Keratinocyte (primary cell): ENCODE measurements at regions not wholly inside any gene's neighbourhood (a gene's known extent, or its start where the extent isn't known, plus 50 kb on each side); places are given as distances from the start of the nearest gene placed in this dataset.
A peak's percentile ranks its signal among the peaks of the same experiment; 100 is the strongest.

Experiments used
- DNase-seq: peaks from one replicate; pipeline ENCODE4 v3.0.0-alpha.2; 2011; ENCODE audit warnings: low read depth, missing footprints, low spot score
- FAIRE-seq: peaks from 2 replicates; lab custom pipeline; 2011; peaks lifted over from hg19 to GRCh38; lab: Jason Lieb, UNC
- H2AFZ ChIP-seq: 2 replicates; pipeline ENCODE4 v1.6.0; 2012; ENCODE audit warnings: low read length, control low read depth, inconsistent platforms; ENCODE audit not compliant: control insufficient read depth
- H3K27ac ChIP-seq: 2 replicates; pipeline ENCODE4 v1.5.1; 2011; ENCODE audit warnings: low read length; ENCODE audit not compliant: control insufficient read depth, insufficient read depth
- H3K27me3 ChIP-seq: 3 replicates; pipeline ENCODE4 v1.6.0; 2011; ENCODE audit warnings: low read length; ENCODE audit not compliant: control insufficient read depth, insufficient read depth; ENCODE audit errors: extremely low read depth
- H3K36me3 ChIP-seq, 2 experiments: 2 replicates in 1 of 2; 3 replicates in 1 of 2; pipeline ENCODE4 v1.5.1; 2011; ENCODE audit warnings: low read length in 2 of 2, mild to moderate bottlenecking in 1 of 2; ENCODE audit not compliant: control insufficient read depth in 2 of 2, insufficient read depth in 2 of 2; ENCODE audit errors: extremely low read depth in 1 of 2
- H3K4me1 ChIP-seq: 3 replicates; pipeline ENCODE4 v1.5.1; 2011; ENCODE audit warnings: low read length; ENCODE audit not compliant: control insufficient read depth, insufficient read depth; ENCODE audit errors: extremely low read depth
- H3K4me2 ChIP-seq: 3 replicates; pipeline ENCODE4 v1.6.0; 2011; ENCODE audit warnings: low read depth, low read length; ENCODE audit not compliant: control insufficient read depth, insufficient read depth; ENCODE audit errors: extremely low read depth
- H3K4me3 ChIP-seq, 3 experiments: fragments of 200-600 bp in 1 of 3; sonication (generic) in 1 of 3; 2 replicates in 2 of 3; 3 replicates in 1 of 3; pipeline ENCODE4 v1.5.1; 2011 to 2016; ENCODE audit warnings: low read length in 3 of 3, mild to moderate bottlenecking in 3 of 3, control low read depth in 2 of 3, inconsistent platforms in 1 of 3, low read depth in 1 of 3, mixed read lengths in 1 of 3, mixed run types in 1 of 3, moderate library complexity in 1 of 3; ENCODE audit not compliant: control insufficient read depth in 2 of 3, insufficient read depth in 2 of 3; ENCODE audit errors: extremely low read depth in 1 of 3
- H3K79me2 ChIP-seq: 2 replicates; pipeline ENCODE4 v1.6.0; 2012; ENCODE audit warnings: low read length; ENCODE audit not compliant: control insufficient read depth, insufficient read depth
- H3K9ac ChIP-seq: 3 replicates; pipeline ENCODE4 v1.6.0; 2011; ENCODE audit warnings: low read length; ENCODE audit not compliant: control insufficient read depth, insufficient read depth; ENCODE audit errors: extremely low read depth
- H3K9me1 ChIP-seq: 3 replicates; pipeline ENCODE4 v1.6.0; 2011; ENCODE audit warnings: low read length; ENCODE audit not compliant: control insufficient read depth, insufficient read depth; ENCODE audit errors: extremely low read depth
- H3K9me3 ChIP-seq: 2 replicates; pipeline ENCODE4 v1.5.1; 2012; ENCODE audit warnings: low read depth, low read length; ENCODE audit not compliant: control insufficient read depth
- H4K20me1 ChIP-seq: 3 replicates; pipeline ENCODE4 v1.6.0; 2011; ENCODE audit warnings: low read length; ENCODE audit not compliant: control insufficient read depth, insufficient read depth; ENCODE audit errors: extremely low read depth
- EZH2 ChIP-seq: IDR thresholded peaks from one replicate; pipeline ENCODE4 v1.6.1; 2012; ENCODE audit warnings: inconsistent platforms, mild to moderate bottlenecking, low read length, moderate library complexity
- dilution Hi-C: fragments of 300-500 bp; cut with MboI; formaldehyde crosslinking; loops from one replicate; pipeline ENCODE4 v1.7.0; 2020; ENCODE audit warnings: low sequenced_read_pairs; ENCODE audit not compliant: extremely low pct_ligation_motif_present
- TF ChIP-seq, protein P1 (sequence below), 3 experiments: IDR thresholded peaks in 1 of 3; conservative IDR thresholded peaks in 1 of 3; optimal IDR thresholded peaks in 1 of 3; 2 replicates in 2 of 3; 3 replicates in 1 of 3; pipeline versions ENCODE3 to v1.5.1; 2011; ENCODE audit warnings: low read length in 3 of 3, mild to moderate bottlenecking in 3 of 3, moderate library complexity in 2 of 3, control low read depth in 1 of 3, inconsistent platforms in 1 of 3; ENCODE audit not compliant: insufficient read depth in 2 of 3; ENCODE audit errors: extremely low read depth in 1 of 3

DNA sequence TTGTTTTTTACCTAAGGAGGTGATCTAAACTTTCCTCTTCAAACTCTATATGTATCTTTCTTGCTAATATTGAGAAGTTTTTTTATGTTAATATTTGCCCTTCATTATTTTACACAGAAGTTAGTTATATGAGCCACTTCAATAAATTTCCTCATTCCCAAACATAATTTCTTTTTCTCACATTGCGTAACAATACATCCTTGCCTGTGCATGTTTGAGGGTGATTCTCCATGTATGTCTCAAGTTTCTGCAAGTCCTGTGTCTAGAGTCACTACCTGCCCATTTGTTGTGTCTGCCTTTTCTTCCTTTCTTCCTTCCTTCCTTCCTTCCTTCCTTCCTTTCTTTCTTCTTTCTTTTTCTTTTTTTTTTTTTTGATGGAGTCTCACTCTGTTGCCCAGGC, 2057.9 kb downstream of the PCDH7 start:
- H3K9me1 ChIP-seq, result no peaks in the 10 kb centered on the region
- no peak overlapping the region for H3K4me2 ChIP-seq
- H3K4me1 ChIP-seq, result no peaks in the 10 kb centered on the region
- no peaks in the 10 kb centered on the region for H3K36me3 ChIP-seq
- no peak for TF ChIP-seq EZH2
- no peak for DNase-seq
- H3K9me3 ChIP-seq, result no peaks in the 10 kb centered on the region
- H4K20me1 ChIP-seq, result no peaks in the 10 kb centered on the region
- no peaks in the 10 kb centered on the region for H3K79me2 ChIP-seq
- dilution Hi-C loops, result no loop called here
- H3K4me3 ChIP-seq, result no peak overlapping the region
- FAIRE-seq, result no peak
- H3K9ac ChIP-seq, result no peak overlapping the region
- H2AFZ ChIP-seq, result no peak overlapping the region
- no peaks in the 10 kb centered on the region for H3K27me3 ChIP-seq
- H3K27ac ChIP-seq, result no peak overlapping the region

- dilution Hi-C loops, result no loop called here
- no peaks in the 10 kb centered on the region for H3K79me2 ChIP-seq
- H2AFZ ChIP-seq, result no peak overlapping the region
- TF ChIP-seq, protein P1, sequence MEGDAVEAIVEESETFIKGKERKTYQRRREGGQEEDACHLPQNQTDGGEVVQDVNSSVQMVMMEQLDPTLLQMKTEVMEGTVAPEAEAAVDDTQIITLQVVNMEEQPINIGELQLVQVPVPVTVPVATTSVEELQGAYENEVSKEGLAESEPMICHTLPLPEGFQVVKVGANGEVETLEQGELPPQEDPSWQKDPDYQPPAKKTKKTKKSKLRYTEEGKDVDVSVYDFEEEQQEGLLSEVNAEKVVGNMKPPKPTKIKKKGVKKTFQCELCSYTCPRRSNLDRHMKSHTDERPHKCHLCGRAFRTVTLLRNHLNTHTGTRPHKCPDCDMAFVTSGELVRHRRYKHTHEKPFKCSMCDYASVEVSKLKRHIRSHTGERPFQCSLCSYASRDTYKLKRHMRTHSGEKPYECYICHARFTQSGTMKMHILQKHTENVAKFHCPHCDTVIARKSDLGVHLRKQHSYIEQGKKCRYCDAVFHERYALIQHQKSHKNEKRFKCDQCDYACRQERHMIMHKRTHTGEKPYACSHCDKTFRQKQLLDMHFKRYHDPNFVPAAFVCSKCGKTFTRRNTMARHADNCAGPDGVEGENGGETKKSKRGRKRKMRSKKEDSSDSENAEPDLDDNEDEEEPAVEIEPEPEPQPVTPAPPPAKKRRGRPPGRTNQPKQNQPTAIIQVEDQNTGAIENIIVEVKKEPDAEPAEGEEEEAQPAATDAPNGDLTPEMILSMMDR (optimal IDR thresholded peaks at IDR 0.05 in 1 of 3, IDR thresholded peaks at IDR 0.05 in 1 of 3, conservative IDR thresholded peaks at IDR 0.05 in 1 of 3; ENCODE audit: extremely low read depth in 1 of 3, insufficient read depth in 2 of 3, low read length in 3 of 3), result no peak
- TF ChIP-seq EZH2, result no peak
- no peak overlapping the region for H3K9ac ChIP-seq
- no peaks in the 10 kb centered on the region for H3K36me3 ChIP-seq
- no peak for FAIRE-seq
- DNase-seq, result no peak
- H3K9me1 ChIP-seq, result no peaks in the 10 kb centered on the region
- H4K20me1 ChIP-seq, result no peaks in the 10 kb centered on the region
- H3K4me2 ChIP-seq, result no peak overlapping the region
- no peaks in the 10 kb centered on the region for H3K27me3 ChIP-seq
- no peak overlapping the region for H3K4me3 ChIP-seq
- H3K9me3 ChIP-seq, result no peaks in the 10 kb centered on the region
- no peak overlapping the region for H3K27ac ChIP-seq
- H3K4me1 ChIP-seq, result no peaks in the 10 kb centered on the region
Measured at GRCh38 chr4:32778938-32779337, 2058.8 kb downstream of the PCDH7 start.

DNA sequence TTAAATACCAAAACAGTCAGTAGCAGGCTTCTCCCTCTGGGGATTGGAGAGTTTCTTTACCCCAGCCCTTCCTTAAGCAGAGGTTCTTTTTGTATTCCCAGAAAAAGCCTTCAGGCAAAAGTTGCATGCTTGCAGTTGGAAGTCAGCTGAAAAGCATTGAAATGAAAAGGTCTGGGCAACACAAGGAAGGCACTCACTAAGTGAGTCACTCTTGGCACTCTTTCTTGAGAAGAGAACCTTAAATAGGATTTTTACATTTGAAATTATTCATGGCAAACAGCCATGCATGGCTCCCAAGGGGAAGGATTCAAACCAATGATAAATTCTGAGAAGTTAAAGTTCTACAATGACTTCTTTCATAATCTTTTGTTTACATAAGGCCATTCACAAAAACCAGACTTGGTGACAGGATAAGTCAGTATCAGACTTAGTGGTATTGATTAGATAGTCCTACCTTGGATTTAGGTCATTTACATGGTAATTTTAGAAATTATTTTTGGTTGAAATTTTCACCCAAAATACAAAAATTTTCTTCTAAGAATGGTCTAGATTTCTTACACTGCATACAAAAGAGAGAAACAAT, 2068.9 kb downstream of the PCDH7 start:
- H3K79me2 ChIP-seq, result no peaks in the 10 kb centered on the region
- H3K4me2 ChIP-seq, result no peak overlapping the region
- dilution Hi-C loops, result no loop called here
- H3K9me1 ChIP-seq, result no peaks in the 10 kb centered on the region
- H3K4me1 ChIP-seq, result no peaks in the 10 kb centered on the region
- H2AFZ ChIP-seq, result no peak overlapping the region
- H3K27ac ChIP-seq, result no peak overlapping the region
- DNase-seq (peak; percentile 4), FAIRE-seq (peak; percentile 65)
- no peak overlapping the region for H3K9ac ChIP-seq
- no peak overlapping the region for H3K4me3 ChIP-seq
- H3K9me3 ChIP-seq, result no peaks in the 10 kb centered on the region
- no peaks in the 10 kb centered on the region for H4K20me1 ChIP-seq
- no peaks in the 10 kb centered on the region for H3K36me3 ChIP-seq
- no peaks in the 10 kb centered on the region for H3K27me3 ChIP-seq
- TF ChIP-seq, protein P1 (optimal IDR thresholded peaks at IDR 0.05 in 1 of 3, IDR thresholded peaks at IDR 0.05 in 1 of 3, conservative IDR thresholded peaks at IDR 0.05 in 1 of 3; ENCODE audit: extremely low read depth in 1 of 3, insufficient read depth in 2 of 3, low read length in 3 of 3), result no peak
- TF ChIP-seq EZH2, result no peak
